HL-60/S4 treated with retinoic acid at 250 ng/mL for 4 days and 3 days (cell line): ENCODE measurements at regions not wholly inside any gene's neighbourhood (a gene's known extent, or its start where the extent isn't known, plus 50 kb on each side); places are given as distances from the start of the nearest gene placed in this dataset.

Source experiments
- in situ Hi-C: fragments of 300-500 bp; cut with MboI; formaldehyde crosslinking; loops from 2 replicates; pipeline ENCODE4 v1.7.0; 2022; ENCODE audit warnings: low sequenced_read_pairs

DNA sequence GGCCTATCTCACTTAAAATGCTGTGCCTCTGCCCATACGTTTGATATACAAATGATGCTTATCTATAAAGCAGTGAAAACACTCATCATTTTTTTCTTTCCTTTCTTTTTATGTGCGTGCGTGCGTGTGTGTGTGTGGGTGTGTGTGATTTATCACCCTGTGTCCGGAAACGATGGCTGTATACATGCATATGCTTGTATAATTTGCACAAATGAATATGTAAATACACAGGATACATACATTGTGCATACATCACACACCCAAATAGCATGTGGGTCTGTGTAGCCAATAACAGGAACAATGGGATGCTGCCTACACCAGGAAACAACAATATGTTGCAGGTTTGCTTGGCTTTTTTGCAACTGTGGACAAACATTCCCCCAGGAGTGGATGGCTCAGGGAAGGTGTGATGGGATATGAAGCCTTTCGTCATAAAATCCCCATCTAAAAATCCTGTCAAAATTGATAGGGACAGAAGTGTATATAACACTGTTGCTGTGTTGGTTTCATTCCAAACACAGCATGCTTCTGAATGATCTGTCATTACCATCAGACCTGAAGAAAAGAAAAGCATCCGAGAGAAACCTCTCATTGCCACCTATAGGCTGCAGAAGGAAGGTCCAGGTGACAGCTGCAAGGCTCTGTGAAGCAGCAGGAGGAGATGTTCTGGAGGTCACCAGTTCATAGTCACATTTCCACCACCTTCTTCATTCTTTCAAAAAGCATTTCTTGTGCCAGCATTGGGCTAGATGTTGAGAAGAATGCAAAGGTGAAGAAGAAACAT is 503.9 kb upstream of the NR2F2 start:
- in situ Hi-C loops, result no loop called here

DNA sequence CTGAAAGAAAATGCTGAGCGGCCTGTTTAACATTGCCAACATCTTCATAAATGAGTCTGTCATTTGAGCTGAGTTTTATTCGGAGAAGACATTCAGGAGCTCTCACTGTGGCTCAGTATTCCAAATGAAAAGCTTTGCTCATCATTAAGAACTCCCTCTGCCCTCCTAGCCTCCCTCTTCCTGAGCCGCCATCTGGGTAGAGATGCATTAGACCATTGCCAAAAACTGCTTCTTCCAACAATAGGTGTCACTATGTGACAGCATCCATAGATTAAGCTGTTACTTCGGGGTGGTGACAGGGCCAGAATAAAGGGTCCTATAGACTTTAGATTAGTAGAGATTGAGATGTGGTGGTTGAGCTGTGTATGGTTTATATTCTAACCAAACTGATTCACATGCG is 501.4 kb upstream of the NR2F2 start:
- in situ Hi-C loops, result no loop called here

DNA sequence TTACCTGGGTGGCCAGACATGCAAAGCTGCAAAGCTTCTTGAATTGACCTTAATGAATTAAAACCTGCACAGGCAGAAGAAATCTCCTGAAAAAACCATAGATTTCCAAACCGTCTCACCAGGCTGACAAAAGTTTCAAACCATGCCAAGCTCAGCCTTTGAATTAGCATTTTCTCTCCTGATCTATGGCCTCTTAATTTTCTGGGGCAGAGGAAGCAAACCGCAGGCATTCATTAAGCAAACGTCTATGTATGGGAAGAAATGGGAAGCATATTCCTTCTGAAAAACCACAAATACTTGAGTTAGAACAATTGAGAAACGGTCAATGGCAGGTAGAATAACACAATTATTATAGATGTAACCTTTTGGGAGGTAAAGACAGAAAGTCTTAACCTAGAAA is 500.2 kb upstream of the NR2F2 start:
- in situ Hi-C loops, result no loop called here

DNA sequence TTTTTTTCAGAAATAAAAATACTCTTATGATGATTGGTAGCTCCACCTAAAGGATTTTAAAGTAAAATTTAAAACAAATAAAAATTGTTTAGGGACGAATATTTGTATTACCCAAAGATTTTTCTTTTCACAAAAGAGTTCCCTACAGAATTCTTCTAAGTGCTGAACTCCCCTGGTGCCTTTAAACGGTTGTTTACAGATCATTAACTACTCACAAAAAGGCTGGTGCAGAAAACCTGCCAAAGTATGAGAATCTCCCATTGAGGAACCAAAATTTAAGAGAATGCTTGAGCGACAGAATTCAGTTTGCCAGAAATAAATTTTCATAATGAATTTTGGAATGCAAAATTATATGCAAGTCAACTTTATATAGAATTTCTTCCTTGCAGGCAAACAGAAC is 497.8 kb upstream of the NR2F2 start:
- in situ Hi-C loops, result no loop called here

DNA sequence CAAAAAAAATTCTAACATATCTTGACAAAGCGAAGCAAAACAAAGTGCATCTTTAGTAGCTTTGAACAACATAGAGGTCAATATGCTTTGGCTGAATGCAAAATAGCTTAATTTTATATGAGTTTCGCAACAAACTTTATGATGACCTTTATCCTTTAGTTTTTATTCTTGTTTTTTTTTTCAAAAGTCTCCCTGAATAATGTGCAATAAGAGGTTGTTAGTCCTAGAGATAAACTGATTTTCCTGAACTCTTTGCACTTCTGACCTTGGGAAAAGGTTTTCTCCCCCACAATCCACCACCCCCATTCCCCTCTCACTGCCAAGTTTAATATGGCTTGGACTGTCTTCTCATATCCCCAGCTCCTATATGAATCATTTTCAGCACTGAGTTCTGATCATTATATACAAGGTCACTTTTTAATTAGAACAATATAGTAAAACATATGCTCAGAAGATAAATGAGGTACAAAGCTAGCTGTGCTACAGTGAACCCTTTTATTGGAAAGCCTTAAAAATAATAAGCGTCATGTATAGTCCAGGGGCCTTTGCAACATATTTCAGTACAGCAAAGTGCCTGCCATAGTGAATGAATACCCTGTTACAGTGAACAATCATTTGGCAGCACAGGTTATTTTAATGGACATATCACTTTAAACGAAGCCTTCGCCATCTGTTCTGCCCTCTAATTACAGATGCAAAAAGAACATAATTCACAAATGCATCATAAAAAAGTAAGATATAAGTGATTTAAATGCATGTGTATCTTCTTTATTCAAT is 496.3 kb upstream of the NR2F2 start:
- in situ Hi-C loops, result no loop called here

DNA sequence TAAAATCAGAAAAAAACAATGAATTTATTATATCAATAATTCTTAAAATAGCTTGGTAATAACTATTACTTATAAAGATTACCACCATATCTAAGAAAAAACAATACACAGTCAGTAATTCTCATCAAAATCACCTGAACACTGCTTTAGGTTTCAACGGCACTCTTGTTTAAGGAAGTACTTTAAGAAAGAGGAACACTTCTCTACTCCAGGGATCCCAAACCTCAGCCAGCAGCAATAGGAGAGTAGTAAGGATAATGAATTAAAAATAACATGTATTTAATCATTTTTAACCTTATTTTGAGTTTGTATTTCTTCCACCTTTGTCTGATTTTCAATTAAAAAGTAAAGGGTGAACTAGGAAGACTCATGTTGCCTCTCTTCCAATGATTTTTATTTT is 494.0 kb upstream of the NR2F2 start:
- in situ Hi-C loops, result no loop called here

DNA sequence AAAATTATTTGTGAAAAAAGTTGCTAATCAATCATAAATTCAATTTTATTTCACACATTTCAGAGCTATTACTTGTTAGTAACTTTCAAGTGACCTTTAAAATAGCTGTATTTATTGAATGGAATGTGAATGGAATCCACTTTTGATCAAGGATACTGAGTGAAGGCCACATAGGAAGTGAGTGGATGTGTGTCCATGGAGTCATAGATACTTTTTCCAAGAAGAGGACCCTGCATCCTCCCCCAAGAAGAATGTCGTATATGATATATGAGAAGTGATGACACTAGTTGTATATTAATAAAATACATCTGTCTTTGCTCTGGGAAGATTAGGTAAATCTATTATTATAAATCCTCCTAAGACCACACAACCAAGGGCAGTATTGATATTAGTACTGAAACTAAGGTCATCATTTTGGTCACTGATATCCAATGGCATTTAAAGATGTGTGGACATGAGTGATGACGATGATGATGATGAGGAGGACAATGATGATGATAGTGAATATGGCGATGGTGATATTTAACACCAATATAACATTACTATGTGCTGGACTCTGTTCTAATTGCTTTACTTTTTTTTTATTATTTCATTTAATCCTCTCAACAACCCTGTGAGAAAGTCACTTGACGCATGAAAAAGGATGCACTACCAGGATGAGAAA is 493.0 kb upstream of the NR2F2 start:
- in situ Hi-C loops, result no loop called here

DNA sequence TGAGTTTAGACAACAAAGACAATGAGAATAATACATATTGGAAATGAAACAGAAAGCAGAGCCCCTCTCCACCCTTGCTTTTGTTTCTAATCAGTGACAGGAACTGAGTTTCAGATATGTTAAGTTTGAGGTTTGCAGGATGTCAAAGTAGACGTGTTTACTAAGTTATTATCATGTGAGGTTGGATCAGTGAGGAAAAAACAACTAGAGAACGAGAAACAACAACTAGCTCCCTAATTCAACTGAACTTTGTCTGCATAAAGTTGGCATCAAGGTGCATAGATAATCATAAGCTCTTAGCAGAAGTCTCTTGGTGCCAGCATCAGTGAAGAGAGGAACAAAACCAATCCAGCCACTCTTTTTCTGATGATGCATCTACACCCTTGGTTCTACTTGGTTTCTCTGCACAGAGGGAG is 491.1 kb upstream of the NR2F2 start:
- in situ Hi-C loops, result no loop called here

DNA sequence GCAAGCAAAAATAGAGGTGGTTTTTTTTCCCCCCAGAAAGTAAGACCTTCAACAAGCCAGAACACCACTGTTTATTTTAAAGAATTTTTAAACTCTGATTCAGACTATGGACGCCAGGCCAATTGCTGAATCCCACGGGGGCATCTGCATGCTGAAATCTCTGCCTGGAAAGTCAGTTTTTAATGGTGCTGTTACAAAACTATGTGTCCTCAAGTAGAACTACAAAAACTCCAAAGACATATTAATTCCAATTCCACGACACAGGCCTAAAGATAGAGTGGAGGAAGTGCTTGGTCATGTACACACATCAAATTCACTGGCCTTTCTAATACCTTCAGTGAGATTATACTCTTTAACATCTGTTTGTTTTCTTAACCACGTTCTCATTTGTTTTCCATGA is 490.5 kb upstream of the NR2F2 start:
- in situ Hi-C loops, result no loop called here

DNA sequence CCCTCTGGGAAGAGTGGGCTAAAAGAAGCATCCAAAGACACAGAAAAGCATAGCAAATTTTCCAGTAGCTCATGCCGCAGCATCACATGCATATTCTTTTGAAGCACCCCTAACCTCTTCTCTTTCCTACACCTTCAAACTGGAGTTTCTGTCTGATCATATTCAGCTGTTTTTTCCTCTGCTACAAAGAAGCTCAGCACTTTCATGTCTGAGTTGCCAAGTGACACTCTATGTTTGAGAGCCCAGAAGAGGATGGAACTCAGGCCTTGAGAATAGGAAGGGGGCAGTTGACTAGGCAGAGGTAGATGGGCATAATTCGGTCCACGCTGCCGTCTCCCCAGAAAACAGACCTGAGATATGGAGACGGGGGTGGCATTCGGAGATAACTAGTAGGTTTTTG is 489.6 kb upstream of the NR2F2 start:
- in situ Hi-C loops, result no loop called here

DNA sequence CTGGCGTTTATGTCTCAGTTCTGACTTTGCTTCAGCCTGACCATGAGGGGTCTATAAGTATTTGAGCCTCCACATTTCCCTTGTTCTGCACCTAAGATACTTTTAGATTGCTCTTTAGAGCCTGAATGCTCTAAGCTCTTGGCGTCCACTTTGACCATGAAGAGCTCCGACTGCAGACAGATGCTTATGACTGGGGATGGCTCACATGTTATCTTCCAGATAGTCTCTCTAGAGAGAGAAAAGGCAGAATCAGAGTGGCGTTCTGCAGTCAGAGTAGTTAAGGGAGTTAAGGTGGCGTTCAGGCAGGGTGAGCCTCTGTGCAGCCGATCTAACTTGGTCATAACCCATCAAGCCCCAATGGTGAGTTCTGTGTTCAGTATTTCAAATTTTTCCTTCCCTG is 487.9 kb upstream of the NR2F2 start:
- in situ Hi-C loops, result no loop called here

DNA sequence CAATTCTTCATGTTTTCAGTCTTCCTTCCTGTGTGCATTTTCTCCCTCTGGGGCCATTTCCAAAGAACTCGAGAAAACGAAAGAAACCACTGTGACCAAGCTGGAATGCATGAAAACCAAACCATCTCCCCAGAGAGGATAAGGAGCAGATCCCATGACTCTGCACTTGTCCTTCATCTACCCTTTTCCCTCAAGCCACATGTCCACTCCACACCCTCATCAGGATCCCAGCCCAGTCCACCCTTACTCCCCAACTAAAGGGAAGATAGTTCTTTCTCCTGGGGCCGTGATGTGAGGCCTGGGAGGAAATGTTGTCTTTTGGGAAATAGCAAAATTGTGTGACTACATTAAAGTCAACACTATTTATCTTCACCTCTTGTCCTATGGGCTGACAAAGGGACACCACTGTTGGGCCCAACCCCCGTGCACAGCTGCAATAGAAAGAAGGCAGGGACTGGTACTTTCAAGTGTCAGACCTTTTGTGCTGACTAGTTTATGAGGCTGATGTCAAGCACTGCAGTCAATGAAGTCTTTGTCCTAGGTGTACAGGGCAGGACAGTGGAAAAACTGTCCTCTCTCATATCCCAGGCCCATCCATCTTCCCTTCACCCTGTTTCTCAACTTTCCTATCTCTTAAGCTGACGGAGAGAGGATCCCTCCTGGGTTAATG is 487.1 kb upstream of the NR2F2 start:
- in situ Hi-C loops, result no loop called here

DNA sequence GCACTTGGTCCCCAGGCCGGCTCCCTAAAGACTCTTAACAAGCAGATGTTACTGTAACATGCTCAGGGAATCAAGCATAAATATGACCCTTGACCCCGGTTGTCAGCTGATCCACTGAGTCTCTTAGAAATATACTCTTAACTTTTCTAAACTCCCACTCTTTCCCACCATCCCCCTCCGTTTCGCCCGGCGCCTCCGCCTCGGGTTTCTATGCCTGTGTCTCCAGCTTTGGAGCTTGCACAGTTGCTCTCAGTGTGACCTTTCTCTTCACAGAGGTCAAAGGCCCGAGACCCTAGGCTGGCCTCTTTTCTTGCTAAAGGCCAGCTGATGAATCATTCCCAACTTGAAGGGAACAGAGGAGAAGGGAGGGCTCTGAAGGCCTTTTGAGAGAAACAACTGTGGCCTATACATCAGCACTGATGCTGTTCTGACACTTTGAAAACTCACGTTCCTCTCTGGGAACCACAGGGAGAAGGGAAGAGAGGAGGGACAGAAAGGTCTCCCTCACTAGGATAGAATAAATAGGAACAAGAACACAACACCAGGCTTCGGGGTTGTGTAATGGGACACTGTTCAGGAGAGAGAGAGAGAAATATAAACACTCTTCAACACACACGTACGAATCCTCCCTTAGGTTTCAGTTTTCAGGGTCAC is 484.5 kb upstream of the NR2F2 start:
- in situ Hi-C loops, result no loop called here

DNA sequence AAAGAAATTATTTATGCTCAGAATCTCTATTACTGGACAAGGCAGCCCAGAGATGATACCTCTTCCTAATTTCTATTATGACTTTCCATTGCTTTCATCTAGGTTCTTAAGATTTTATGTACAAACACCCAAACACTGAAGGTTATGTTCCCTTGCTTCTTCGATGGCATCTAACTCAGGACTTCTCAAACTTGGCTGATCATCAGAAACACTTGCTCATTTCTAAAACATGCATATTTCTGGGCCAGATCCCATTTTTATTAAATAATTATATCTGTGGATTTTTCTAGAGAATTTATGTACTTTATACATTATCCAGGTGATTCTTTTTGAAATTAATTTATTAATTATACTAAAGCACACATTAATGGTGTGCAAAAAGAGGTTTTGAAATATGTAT is 482.4 kb upstream of the NR2F2 start:
- in situ Hi-C loops, result no loop called here

DNA sequence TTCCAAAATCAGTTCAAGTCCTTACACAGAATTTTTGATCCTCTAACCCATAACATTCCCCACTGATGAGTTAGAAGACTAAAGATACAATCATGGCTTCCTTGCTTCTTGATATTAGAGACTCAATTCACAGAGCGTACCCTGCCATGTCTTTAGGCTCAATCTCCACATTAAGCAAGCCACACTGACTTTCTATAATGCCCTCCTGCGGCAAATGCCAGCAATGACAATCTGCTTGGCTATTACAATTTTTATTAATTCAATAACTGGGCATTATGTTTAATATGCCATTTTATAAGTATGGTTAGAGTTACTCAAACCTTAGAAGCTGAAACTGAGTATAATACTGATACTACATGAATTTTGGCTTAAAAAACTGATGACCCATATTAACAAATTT is 479.7 kb upstream of the NR2F2 start:
- in situ Hi-C loops, result no loop called here

DNA sequence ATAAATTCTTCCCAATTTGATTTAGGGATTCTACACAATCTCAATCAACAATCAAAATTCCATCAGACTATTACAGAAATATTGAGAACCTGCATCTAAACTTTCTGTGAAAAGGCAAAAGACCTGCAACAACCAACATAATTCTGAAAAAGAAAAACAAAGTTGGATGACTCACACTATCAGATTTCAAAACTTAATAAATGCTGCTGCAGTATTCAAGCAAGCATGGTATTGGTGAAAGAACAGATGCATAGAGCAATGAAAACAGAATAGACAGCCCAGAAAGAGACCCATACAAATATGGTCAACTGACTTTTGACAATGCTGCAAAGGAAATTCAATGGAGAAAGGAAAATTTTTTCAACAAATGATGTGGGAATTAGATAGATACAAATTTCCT is 477.1 kb upstream of the NR2F2 start:
- in situ Hi-C loops, result no loop called here

DNA sequence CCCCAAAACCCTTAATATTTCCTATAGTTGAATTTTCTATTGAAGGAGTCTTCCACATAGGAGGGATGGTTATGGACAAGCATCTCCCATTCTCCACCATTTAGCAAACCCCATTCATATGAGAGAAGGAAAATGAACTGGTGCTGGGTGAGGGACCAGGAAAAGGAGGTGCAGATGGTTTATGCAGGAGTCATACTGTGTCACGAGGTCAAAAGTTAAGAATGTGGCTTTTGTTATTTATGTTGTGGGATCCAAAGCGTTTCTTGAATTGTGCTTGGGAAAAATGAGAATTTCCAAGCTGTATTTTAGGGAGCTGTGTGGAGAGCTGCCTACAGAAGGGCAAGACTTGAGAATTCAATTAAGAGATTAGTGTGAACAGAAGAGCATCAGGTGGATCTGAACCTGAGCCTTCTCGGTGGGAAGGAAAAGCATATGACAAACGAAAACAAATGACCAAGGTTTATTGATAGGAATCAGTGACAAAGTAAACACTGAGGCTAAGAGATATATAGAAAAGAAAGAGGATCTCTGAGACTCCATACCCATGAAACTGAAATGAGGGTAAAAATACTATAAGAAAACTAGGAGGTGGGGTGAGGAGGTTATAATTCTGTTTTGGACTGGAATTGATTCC is 473.3 kb upstream of the NR2F2 start:
- in situ Hi-C loops, result no loop called here

DNA sequence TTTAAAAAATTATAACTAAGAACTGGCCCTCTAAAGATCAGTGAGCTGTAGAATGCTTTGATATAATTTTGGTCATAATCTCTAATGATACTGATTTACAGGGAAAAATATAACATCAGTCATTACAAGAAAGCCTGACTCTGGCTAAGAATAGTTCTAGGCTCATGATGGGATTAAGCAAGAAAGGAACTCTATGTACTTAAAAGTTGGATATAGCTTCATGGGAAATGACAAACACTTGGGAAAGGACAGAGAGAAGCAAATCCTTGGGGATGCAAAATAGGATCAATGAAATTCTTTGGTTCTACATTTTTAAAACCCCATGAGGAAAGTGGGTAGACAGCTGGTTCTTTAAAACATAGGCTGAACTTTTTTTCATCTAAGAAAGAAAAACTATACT is 472.7 kb upstream of the NR2F2 start:
- in situ Hi-C loops, result no loop called here

DNA sequence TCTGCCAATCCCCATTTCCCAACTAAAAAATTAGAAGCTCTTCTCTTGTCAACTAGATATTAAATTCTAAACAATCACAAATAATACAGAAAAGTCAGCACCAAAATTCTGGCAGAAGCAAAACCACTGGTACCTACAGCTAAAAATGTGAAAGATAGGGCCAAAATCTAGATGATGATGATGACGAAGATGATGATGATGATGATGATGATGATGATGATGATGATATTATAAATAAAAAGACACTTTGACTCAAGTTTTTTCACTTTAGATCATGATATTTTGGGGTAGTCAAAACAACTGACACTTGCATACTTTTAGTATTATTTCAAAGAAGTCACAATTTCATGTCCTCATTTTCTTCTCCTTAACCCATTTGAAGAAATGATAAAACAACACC is 470.1 kb upstream of the NR2F2 start:
- in situ Hi-C loops, result no loop called here

DNA sequence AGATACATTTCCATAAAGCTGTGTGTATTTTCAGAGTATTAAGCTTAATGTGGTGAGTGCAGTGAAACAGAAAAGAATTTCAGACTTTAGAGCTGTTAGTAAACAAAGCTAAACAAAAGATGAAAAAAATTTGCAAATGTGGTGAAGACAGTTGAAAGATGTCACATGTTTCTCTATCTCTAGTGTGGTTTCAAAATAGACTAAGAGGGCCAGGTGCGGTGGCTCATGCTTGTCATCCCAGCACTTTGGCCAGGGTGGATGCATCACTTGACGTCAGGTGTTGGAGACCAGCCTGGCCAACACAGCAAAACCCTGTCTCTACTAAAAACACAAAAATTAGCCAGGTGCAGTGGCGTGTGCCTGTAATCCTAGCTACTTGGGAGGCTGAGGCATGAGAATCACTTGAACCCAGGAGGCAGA is 466.0 kb upstream of the NR2F2 start:
- in situ Hi-C loops, result no loop called here
